Esophagus squamous epithelium (tissue), 5 donors: ENCODE measurements at regions not wholly inside any gene's neighbourhood (a gene's known extent, or its start where the extent isn't known, plus 50 kb on each side); places are given as distances from the start of the nearest gene placed in this dataset.

ENCODE experiments used
- DNase-seq: peaks from one replicate; lab custom pipeline; 2025; lab: John Stamatoyannopoulos, UW
- H3K27ac ChIP-seq, 4 donors: fragments of 200-600 bp; sonication (generic); one replicate each; pipeline ENCODE4 v1.5.1; 2016 to 2019; ENCODE audit warnings: mild to moderate bottlenecking in 1 of 4
- H3K27me3 ChIP-seq, 4 donors: fragments of 200-600 bp; sonication (generic); 1 replicate in 3 of 4; 2 replicates in 1 of 4; pipeline versions ENCODE4 v1.5.1 to v1.6.0; 2017 to 2021; ENCODE audit warnings: antibody characterized with exemption in 1 of 4
- H3K36me3 ChIP-seq, 3 donors: fragments of 200-600 bp; sonication (generic); one replicate each; pipeline ENCODE4 v1.5.1; 2016 to 2019
- H3K4me1 ChIP-seq, 3 donors: fragments of 200-600 bp; sonication (generic); one replicate each; pipeline ENCODE4 v1.5.1; 2017 to 2019
- H3K4me3 ChIP-seq, 4 donors: fragments of 200-600 bp; sonication (generic); 1 replicate in 3 of 4; 2 replicates in 1 of 4; pipeline ENCODE4 v1.5.1; 2016 to 2019; ENCODE audit warnings: mild to moderate bottlenecking in 2 of 4, moderate library complexity in 1 of 4
- H3K9me3 ChIP-seq, 3 donors: fragments of 200-600 bp; sonication (generic); one replicate each; pipeline ENCODE4 v1.5.1; 2016 to 2019
- POLR2A ChIP-seq, 4 donors: fragments of 450-650 bp; IDR thresholded peaks; one replicate each; pipeline ENCODE4 v1.6.1; 2017; ENCODE audit warnings: antibody characterized with exemption in 4 of 4, mild to moderate bottlenecking in 4 of 4, moderate library complexity in 3 of 4
- WGBS, 2 donors: methylation state at CpG; one replicate each; pipeline ENCODE4 v1.1.5; 2018; 5-methylcytosine and 5-hydroxymethylcytosine counted together
- intact Hi-C: fragments of 100-400 bp; cut with DNase I; formaldehyde crosslinking; loops from one replicate; pipeline ENCODE4 v1.15.0; 2022
- TF ChIP-seq, protein P1 (sequence below), 6 experiments: fragments of 450-650 bp in 4 of 6; fragments of 200-600 bp in 2 of 6; sonication (generic) in 2 of 6; IDR thresholded peaks; one replicate each; pipeline ENCODE4 v1.5.1; 2016 to 2019; ENCODE audit warnings: antibody characterized with exemption in 6 of 6, mild to moderate bottlenecking in 4 of 6, moderate library complexity in 4 of 6
- donor health status: DM: yes; HTN: yes; CAD: no.

DNA sequence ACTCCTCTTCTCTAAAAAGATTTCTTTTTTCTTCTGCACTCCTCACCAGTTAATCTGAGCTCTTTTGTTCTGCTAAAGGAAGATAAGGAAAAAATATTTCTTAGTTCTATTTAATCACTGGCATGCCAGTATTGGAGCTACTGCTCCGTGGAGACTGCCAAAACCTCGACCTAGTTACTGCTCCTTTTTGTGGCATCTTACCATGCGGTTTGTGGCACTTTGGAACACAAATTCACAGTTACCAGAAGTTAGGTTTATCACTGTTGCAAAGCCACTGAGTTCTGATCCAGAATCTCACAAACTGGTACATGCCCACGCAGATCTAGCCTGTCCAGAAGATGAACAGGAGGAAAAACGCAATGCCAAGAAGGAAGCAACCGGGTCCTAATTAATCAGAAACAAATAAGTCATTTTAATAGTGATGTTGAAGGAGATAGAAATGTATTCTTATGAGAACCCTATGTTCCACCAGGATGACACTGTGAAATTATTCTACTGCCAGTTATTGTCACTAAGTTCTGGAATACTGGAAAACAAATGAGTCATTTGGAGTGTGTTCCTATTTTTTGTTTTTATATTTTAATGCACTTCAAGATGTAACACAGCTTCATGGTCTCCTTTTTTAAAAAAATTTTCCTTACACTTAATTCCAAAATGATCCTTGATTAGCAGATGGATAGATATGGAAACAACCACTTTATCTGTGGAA is 106.7 kb upstream of the GK2 start:
- H3K4me1 ChIP-seq, result peaks cover 0 to 19% (median 0%) of the 10 kb centered on the region in 3 donors
- H3K27me3 ChIP-seq, result no peaks in the 10 kb centered on the region
- TF ChIP-seq POLR2A (IDR thresholded peaks at IDR 0.05), result no peak
- TF ChIP-seq, protein P1, sequence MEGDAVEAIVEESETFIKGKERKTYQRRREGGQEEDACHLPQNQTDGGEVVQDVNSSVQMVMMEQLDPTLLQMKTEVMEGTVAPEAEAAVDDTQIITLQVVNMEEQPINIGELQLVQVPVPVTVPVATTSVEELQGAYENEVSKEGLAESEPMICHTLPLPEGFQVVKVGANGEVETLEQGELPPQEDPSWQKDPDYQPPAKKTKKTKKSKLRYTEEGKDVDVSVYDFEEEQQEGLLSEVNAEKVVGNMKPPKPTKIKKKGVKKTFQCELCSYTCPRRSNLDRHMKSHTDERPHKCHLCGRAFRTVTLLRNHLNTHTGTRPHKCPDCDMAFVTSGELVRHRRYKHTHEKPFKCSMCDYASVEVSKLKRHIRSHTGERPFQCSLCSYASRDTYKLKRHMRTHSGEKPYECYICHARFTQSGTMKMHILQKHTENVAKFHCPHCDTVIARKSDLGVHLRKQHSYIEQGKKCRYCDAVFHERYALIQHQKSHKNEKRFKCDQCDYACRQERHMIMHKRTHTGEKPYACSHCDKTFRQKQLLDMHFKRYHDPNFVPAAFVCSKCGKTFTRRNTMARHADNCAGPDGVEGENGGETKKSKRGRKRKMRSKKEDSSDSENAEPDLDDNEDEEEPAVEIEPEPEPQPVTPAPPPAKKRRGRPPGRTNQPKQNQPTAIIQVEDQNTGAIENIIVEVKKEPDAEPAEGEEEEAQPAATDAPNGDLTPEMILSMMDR (IDR thresholded peaks at IDR 0.05), result no peak
- WGBS, 2 donors, result 15 to 21% methylated on average over 6 of the region's 6 CpGs
- no peak overlapping the region for H3K4me3 ChIP-seq
- intact Hi-C loops, result no loop called here
- no peaks in the 10 kb centered on the region for H3K9me3 ChIP-seq
- H3K36me3 ChIP-seq, result no peaks in the 10 kb centered on the region
- no peak for DNase-seq
- H3K27ac ChIP-seq, result peak overlapping the region in 1 of 4 donors; percentile 45

DNA sequence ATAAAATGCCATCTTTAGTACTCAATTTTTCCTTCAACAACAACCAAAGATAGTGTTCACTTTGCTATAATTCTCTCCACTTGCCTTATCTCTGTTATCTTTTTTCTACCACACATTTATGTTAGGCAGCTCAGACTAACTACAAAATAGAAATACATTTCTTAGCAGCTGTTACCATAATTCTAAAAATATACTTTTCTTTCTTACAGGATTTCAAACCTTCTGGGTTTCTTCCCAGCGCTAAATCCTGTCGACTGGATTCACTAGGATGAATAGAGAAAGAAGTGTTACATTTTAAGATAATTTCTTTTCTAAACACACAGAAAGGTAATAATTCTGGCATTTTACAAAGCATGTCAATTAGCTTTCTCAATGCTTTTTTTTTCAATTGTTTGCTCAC is 105.5 kb upstream of the GK2 start:
- DNase-seq, result no peak
- Histone ChIP-seq H3K36me3 (no peaks in the 10 kb centered on the region), H3K27ac (no peak overlapping the region), H3K27me3 (no peaks in the 10 kb centered on the region), H3K4me1 (peaks cover 0 to 19% (median 0%) of the 10 kb centered on the region in 3 donors), H3K4me3 (no peak overlapping the region), H3K9me3 (no peaks in the 10 kb centered on the region)
- TF ChIP-seq, protein P1 (IDR thresholded peaks at IDR 0.05), result no peak
- no peak for TF ChIP-seq POLR2A (IDR thresholded peaks at IDR 0.05)
- intact Hi-C loops, result no loop called here
- WGBS, 2 donors, result 73 to 74% methylated on average over 2 of the region's 2 CpGs

DNA sequence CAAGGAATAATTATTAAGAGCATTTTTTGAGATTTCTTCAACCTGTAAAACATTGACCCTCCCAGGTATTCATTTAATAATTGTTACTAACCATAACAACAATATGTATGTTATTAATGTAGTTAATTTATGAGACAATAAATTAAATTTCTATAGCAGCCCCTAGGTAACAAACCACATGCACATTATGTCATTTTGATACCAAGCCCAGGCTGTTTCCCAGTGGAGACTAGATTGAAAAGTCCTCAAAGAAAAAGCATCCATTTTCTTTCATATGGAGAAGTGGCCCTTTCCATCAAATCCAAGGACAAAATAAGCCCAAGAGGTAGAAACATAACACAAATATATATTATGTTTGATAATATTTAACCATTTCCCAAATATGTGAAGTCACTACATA is 104.3 kb upstream of the GK2 start:
- Histone ChIP-seq H3K36me3 (no peaks in the 10 kb centered on the region), H3K4me3 (no peak overlapping the region), H3K9me3 (no peaks in the 10 kb centered on the region), H3K4me1 (peaks cover 0 to 19% (median 0%) of the 10 kb centered on the region in 3 donors), H3K27ac (no peak overlapping the region), H3K27me3 (no peaks in the 10 kb centered on the region)
- intact Hi-C loops, result no loop called here
- DNase-seq, result no peak
- TF ChIP-seq POLR2A (IDR thresholded peaks at IDR 0.05), result no peak
- TF ChIP-seq, protein P1 (IDR thresholded peaks at IDR 0.05), result no peak

DNA sequence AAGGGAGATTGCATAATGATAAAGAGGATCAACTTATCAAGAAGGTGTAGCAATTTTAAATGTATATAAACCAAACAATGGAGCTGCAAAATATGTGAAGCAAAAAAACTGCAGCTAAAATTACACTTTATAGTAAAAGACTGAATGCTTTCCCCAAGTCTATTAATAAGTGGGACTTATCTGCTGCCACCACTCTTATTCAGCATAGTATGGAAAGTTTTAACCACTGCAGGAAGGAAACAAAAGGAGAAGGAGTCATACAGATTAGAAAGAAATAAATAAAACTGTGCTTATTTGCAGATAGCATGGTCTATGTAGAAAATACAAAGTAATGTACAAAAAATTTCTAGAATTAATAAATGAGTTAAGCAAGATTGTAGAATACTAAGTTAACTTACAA is 94.1 kb upstream of the GK2 start:
- no peak for TF ChIP-seq POLR2A (IDR thresholded peaks at IDR 0.05)
- TF ChIP-seq, protein P1 (IDR thresholded peaks at IDR 0.05), result no peak
- no peaks in the 10 kb centered on the region for H3K36me3 ChIP-seq
- H3K4me3 ChIP-seq, result no peak overlapping the region
- no peaks in the 10 kb centered on the region for H3K4me1 ChIP-seq
- H3K27me3 ChIP-seq, result no peaks in the 10 kb centered on the region
- DNase-seq, result no peak
- intact Hi-C loops, result no loop called here
- H3K9me3 ChIP-seq, result no peaks in the 10 kb centered on the region
- H3K27ac ChIP-seq, result no peak overlapping the region

DNA sequence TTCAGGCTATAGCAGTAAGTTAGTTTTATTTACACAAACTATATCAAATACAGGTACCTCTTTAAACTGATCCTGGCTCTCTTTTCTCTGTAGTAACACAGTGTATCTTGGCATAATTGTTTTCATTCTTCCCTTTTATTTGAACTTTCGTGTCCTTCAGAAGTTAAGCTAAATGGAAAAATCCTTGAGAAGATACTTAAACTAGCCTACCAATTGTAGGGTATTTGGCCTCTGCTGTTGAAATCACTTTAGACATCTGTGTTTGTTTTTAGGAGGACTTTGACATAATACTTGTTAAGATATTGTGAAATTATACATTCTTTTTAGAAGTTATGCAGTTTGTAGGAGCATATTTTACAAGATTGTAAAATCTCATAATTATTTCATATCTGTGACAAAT is 90.3 kb upstream of the GK2 start:
- intact Hi-C loops, result no loop called here
- no peaks in the 10 kb centered on the region for H3K27me3 ChIP-seq
- peak overlapping the region in 1 of 4 donors; percentile 9 for H3K4me3 ChIP-seq
- no peaks in the 10 kb centered on the region for H3K36me3 ChIP-seq
- WGBS, 2 donors, result 41% methylated on average over 1 of the region's 1 CpG
- DNase-seq, result no peak
- H3K9me3 ChIP-seq, result no peaks in the 10 kb centered on the region
- TF ChIP-seq POLR2A (IDR thresholded peaks at IDR 0.05), result no peak
- TF ChIP-seq, protein P1 (IDR thresholded peaks at IDR 0.05), result no peak
- no peaks in the 10 kb centered on the region for H3K4me1 ChIP-seq
- H3K27ac ChIP-seq, result no peak overlapping the region
